Endodermal cell (in vitro differentiated cells): ENCODE measurements at regions not wholly inside any gene's neighbourhood (a gene's known extent, or its start where the extent isn't known, plus 50 kb on each side); places are given as distances from the start of the nearest gene placed in this dataset.

ENCODE experiments used
- DNase-seq: peaks from one replicate; pipeline ENCODE4 v3.0.0-alpha.2; 2017
- H3K27ac ChIP-seq: 2 replicates; pipeline ENCODE4 v1.5.1; 2013; ENCODE audit warnings: mild to moderate bottlenecking, low read depth, low read length, moderate library complexity
- H3K27me3 ChIP-seq: 2 replicates; pipeline ENCODE4 v1.6.1; 2013; ENCODE audit warnings: mild to moderate bottlenecking, low read length, moderate library complexity; ENCODE audit not compliant: insufficient read depth, control insufficient read depth, poor library complexity, severe bottlenecking
- H3K36me3 ChIP-seq: 2 replicates; pipeline ENCODE4 v1.7.0; 2013; ENCODE audit warnings: mild to moderate bottlenecking, low read length, moderate library complexity; ENCODE audit not compliant: control insufficient read depth, insufficient read depth
- H3K4me1 ChIP-seq: one replicate; pipeline ENCODE4 v1.7.0; 2013; ENCODE audit warnings: low read length; ENCODE audit not compliant: control insufficient read depth, insufficient read depth
- H3K4me3 ChIP-seq: 2 replicates; pipeline ENCODE4 v1.5.1; 2013; ENCODE audit warnings: mild to moderate bottlenecking, low read length, moderate library complexity
- H3K9ac ChIP-seq: 2 replicates; pipeline ENCODE4 v1.6.1; 2013; ENCODE audit warnings: mild to moderate bottlenecking, low read length, moderate library complexity; ENCODE audit not compliant: poor library complexity, severe bottlenecking; ENCODE audit errors: extremely low read depth
- H3K9me3 ChIP-seq: 2 replicates; pipeline ENCODE4 v1.6.1; 2013; ENCODE audit warnings: mild to moderate bottlenecking, low read length, moderate library complexity; ENCODE audit not compliant: control insufficient read depth
- H3K27ac Mint-ChIP-seq: 2 replicates; pipeline ENCODE4 v1.8.0; 2020; ENCODE audit warnings: mixed read lengths
- H3K27me3 Mint-ChIP-seq: 2 replicates; pipeline ENCODE4 v1.8.0; 2021; ENCODE audit warnings: mild to moderate bottlenecking, mixed read lengths; ENCODE audit not compliant: insufficient read depth
- H3K36me3 Mint-ChIP-seq: 2 replicates; pipeline ENCODE4 v1.8.0; 2020; ENCODE audit warnings: low read depth, mixed read lengths
- H3K4me1 Mint-ChIP-seq: 2 replicates; pipeline ENCODE4 v1.8.0; 2020; ENCODE audit warnings: mixed read lengths
- H3K4me3 Mint-ChIP-seq: 2 replicates; pipeline ENCODE4 v1.8.0; 2020; ENCODE audit warnings: mild to moderate bottlenecking, moderate library complexity, mixed read lengths
- H3K9me3 Mint-ChIP-seq: 2 replicates; pipeline ENCODE4 v1.8.0; 2020; ENCODE audit warnings: mild to moderate bottlenecking, mixed read lengths
- CTCF ChIP-seq: fragments of 200-600 bp; sonication (generic); conservative IDR thresholded peaks from 2 replicates; pipeline ENCODE4 v1.5.0; 2021; ENCODE audit warnings: antibody characterized with exemption, mild to moderate bottlenecking
- WGBS, 2 experiments: methylation state at CpG; one replicate each; pipeline versions ENCODE4 v1.1.5 to v1.1.7; 2013; ENCODE audit warnings: missing lambda C conversion rate in 2 of 2, mixed read lengths in 1 of 2; ENCODE audit not compliant: insufficient coverage in 1 of 2, insufficient read length in 1 of 2; 5-methylcytosine and 5-hydroxymethylcytosine counted together

DNA sequence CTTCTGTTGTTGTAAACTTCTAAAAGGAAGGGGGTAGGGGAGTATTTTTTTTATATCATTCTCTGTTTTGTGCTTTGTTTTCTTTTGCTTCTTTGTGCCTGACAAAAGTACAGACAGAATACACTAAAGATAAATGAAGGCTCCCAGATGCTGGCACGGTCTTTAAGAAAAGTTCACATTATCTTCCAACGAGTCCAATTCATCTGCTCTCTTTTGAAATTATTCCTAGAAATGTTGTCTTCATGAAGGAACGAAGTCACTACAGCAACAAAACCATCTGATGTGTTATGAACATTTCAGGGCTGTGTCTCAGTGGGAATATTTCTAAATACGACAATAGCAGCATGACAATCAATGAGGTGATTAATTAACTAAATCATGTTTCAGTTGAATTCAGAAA, 813.8 kb upstream of the HTR2C start:
- Mint-ChIP-seq H3K27me3 (no peaks in the 10 kb centered on the region), H3K27ac (no peak overlapping the region), H3K36me3 (peaks cover under 1% of the 10 kb centered on the region), H3K4me1 (no peaks in the 10 kb centered on the region), H3K4me3 (no peak overlapping the region), H3K9me3 (no peaks in the 10 kb centered on the region)
- no peaks in the 10 kb centered on the region for H3K36me3 ChIP-seq
- no peak for DNase-seq
- WGBS, 2 experiments, result 80 to 96% methylated on average over 1 to 4 of the region's 4 CpGs
- no peaks in the 10 kb centered on the region for H3K4me1 ChIP-seq
- no peak overlapping the region for H3K27ac ChIP-seq
- no peak overlapping the region for H3K4me3 ChIP-seq
- no peak for TF ChIP-seq CTCF
- H3K9ac ChIP-seq, result no peak overlapping the region
- H3K9me3 ChIP-seq, result no peaks in the 10 kb centered on the region
- H3K27me3 ChIP-seq, result no peaks in the 10 kb centered on the region

DNA sequence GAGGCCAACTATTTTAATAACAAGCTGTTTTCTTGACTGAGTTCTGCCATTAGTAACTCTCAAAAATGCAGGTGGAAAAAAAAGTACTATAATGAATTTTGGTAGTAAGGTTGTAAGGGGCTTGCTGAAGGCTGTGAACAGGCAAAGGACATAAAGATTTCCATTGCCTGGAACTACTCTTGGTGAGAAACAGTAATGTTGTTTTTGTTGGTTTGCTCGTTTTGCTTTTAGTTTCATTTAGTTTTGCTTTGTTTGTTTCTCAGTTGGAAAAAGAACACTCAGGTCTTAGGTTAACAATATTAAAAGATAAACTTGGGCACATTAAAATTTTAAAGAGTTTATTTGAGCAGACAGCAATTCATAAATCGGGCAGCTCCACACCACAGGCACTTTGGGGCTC, 824.5 kb upstream of the HTR2C start:
- Histone ChIP-seq H3K27ac (no peak overlapping the region), H3K9ac (no peak overlapping the region), H3K4me1 (no peaks in the 10 kb centered on the region), H3K9me3 (no peaks in the 10 kb centered on the region), H3K27me3 (no peaks in the 10 kb centered on the region), H3K4me3 (no peak overlapping the region), H3K36me3 (no peaks in the 10 kb centered on the region)
- no peak for TF ChIP-seq CTCF
- Mint-ChIP-seq H3K36me3 (peaks cover 21% of the 10 kb centered on the region), H3K27me3 (no peaks in the 10 kb centered on the region), H3K27ac (no peak overlapping the region), H3K4me1 (peaks cover 20% of the 10 kb centered on the region), H3K4me3 (no peak overlapping the region), H3K9me3 (peaks cover 16% of the 10 kb centered on the region)
- no peak for DNase-seq
- WGBS, 2 experiments, result 91% methylated on average over 2 of the region's 2 CpGs; no CpG with 5 or more reads in 1 of the 2 experiments

DNA sequence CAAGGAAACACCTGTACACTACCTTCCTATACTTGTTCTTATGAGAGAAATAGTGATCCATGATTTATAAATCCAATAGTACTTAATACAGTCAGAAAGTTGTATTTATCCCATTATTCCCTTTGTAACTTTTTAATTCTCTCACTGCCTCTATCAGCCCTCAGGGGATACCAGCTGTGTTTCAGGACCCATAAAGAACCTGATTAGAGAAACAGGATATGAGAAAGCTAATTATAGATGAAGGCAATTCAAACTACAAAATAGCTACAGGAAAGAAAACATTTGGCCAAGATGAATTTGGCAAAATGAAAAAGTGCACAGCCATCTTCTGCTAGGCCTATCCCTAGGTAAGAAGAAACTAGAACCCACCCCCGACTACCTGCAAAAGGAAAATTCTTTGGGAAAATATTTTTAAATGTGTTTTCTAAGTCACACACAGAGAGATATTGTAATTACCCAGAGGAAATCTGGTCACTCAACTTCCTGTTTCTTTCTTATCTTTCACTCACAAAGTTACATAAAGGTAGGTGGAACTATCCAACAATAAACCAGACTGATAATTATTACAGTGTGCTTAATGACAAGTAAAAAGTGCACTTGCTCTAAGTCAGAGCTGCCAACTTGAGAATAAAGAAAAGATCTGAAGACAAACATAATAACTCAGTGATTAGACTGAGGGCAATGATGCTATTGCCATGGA, 836.5 kb upstream of the HTR2C start:
- TF ChIP-seq CTCF, result no peak

More for the DNA sequence above, 836.5 kb upstream of the HTR2C start:
- no peak overlapping the region for H3K27ac Mint-ChIP-seq
- H3K9me3 ChIP-seq, result no peaks in the 10 kb centered on the region
- H3K27me3 Mint-ChIP-seq, result no peaks in the 10 kb centered on the region
- H3K36me3 ChIP-seq, result no peaks in the 10 kb centered on the region
- no peaks in the 10 kb centered on the region for H3K4me1 ChIP-seq
- H3K36me3 Mint-ChIP-seq, result peaks cover 4% of the 10 kb centered on the region
- no peak overlapping the region for H3K9ac ChIP-seq
- no peak overlapping the region for H3K4me3 ChIP-seq
- peaks cover 4% of the 10 kb centered on the region for H3K9me3 Mint-ChIP-seq
- no CpG with 5 or more reads among the region's 1 CpG for WGBS, 2 experiments
- H3K4me1 Mint-ChIP-seq, result no peaks in the 10 kb centered on the region
- no peak for DNase-seq
- no peak overlapping the region for H3K4me3 Mint-ChIP-seq
- H3K27me3 ChIP-seq, result no peaks in the 10 kb centered on the region
- H3K27ac ChIP-seq, result no peak overlapping the region
